ENCODE measurements at regions not wholly inside any gene's neighbourhood (a gene's known extent, or its start where the extent isn't known, plus 50 kb on each side); places are given as distances from the start of the nearest gene placed in this dataset.

DNA sequence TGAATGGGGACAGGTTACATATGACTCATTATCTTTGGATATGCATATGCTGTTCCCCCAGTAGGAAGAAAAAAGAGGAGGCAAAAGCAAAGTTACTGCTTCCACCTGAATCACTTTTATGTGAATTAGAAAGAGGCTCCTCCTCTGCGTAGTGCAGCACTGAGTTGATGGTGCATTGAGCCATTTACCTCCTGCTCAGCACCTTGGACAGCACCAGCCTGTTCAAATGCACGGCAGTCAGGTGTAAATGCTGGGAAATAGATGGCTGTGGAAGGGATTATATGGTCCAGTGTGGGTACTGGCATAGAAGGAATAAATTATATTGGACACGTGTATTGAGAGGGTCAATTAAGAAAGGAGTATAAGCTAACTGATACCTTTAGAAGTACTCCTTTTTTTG is 541.9 kb upstream of the SEL1L start:
- H3K4me1 ChIP-seq (ENCODE audit: insufficient read depth, low read length): no peaks in the 10 kb centered on the region
- H4K20me1 ChIP-seq (ENCODE audit: insufficient read depth, low read length): no peaks in the 10 kb centered on the region
- TF ChIP-seq, protein P1, sequence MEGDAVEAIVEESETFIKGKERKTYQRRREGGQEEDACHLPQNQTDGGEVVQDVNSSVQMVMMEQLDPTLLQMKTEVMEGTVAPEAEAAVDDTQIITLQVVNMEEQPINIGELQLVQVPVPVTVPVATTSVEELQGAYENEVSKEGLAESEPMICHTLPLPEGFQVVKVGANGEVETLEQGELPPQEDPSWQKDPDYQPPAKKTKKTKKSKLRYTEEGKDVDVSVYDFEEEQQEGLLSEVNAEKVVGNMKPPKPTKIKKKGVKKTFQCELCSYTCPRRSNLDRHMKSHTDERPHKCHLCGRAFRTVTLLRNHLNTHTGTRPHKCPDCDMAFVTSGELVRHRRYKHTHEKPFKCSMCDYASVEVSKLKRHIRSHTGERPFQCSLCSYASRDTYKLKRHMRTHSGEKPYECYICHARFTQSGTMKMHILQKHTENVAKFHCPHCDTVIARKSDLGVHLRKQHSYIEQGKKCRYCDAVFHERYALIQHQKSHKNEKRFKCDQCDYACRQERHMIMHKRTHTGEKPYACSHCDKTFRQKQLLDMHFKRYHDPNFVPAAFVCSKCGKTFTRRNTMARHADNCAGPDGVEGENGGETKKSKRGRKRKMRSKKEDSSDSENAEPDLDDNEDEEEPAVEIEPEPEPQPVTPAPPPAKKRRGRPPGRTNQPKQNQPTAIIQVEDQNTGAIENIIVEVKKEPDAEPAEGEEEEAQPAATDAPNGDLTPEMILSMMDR (IDR thresholded peaks at IDR 0.05; ENCODE audit: borderline replicate concordance, extremely low read depth, low read length, poor library complexity, severe bottlenecking): no peak
- no peak for TF ChIP-seq EZH2 (IDR thresholded peaks at IDR 0.05; ENCODE audit: borderline replicate concordance, low read depth, low read length, severe bottlenecking)
- H3K36me3 ChIP-seq (ENCODE audit: insufficient read depth, low read length): no peaks in the 10 kb centered on the region
- no peaks in the 10 kb centered on the region for H3K27me3 ChIP-seq (ENCODE audit: insufficient read depth, low read length, poor library complexity)
- 0 out of 3 replicates have a peak, but pooled peaks have one; percentile 44 for ATAC-seq (ENCODE audit: insufficient read depth, low read depth)
- no peaks in the 10 kb centered on the region for H3K9me3 ChIP-seq (ENCODE audit: insufficient read depth, low read length, severe bottlenecking)
- no peak overlapping the region for H3K4me3 ChIP-seq (ENCODE audit: low read depth in 1 of 2, low read length in 2 of 2)
- H3K27ac ChIP-seq (ENCODE audit: low read length): no peak overlapping the region
- no peak overlapping the region for H2AFZ ChIP-seq (ENCODE audit: low read depth, low read length)
- no peaks in the 10 kb centered on the region for H3K79me2 ChIP-seq (ENCODE audit: insufficient read depth, low read length)
- no peak overlapping the region for H3K9ac ChIP-seq (ENCODE audit: low read depth, low read length)
- DNase-seq: peak; percentile 55
- H3K4me2 ChIP-seq (ENCODE audit: insufficient read depth, low read length): no peak overlapping the region

DNA sequence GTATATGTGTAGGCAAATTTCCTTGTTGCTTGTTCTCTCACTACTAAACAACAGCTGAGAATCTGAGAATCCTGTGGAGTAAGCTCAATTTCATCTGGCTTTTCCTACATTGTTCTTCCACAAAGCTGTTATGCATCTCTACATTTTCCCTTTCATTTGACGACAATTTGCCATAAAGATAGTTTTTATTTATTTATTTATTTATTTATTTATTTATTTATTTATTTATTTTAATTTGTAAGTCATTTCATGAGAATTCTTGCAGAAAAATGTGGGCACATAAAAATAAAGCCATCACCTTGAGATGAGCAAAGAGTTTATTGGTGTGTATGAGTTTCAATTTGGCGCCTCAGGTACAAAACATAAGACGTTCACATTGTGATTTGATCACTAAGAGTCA is 545.9 kb upstream of the SEL1L start:
- Histone ChIP-seq H3K4me1 (ENCODE audit: insufficient read depth, low read length) (no peaks in the 10 kb centered on the region), H3K36me3 (ENCODE audit: insufficient read depth, low read length) (no peaks in the 10 kb centered on the region), H2AFZ (ENCODE audit: low read depth, low read length) (no peak overlapping the region), H3K79me2 (ENCODE audit: insufficient read depth, low read length) (no peaks in the 10 kb centered on the region), H4K20me1 (ENCODE audit: insufficient read depth, low read length) (no peaks in the 10 kb centered on the region), H3K9me3 (ENCODE audit: insufficient read depth, low read length, severe bottlenecking) (no peaks in the 10 kb centered on the region), H3K4me2 (ENCODE audit: insufficient read depth, low read length) (no peak overlapping the region), H3K9ac (ENCODE audit: low read depth, low read length) (no peak overlapping the region), H3K4me3 (ENCODE audit: low read depth in 1 of 2, low read length in 2 of 2) (no peak overlapping the region), H3K27me3 (ENCODE audit: insufficient read depth, low read length, poor library complexity) (no peaks in the 10 kb centered on the region), H3K27ac (ENCODE audit: low read length) (no peak overlapping the region)
- DNase-seq (no peak), ATAC-seq (ENCODE audit: insufficient read depth, low read depth) (no peak)
- no peak for TF ChIP-seq EZH2 (IDR thresholded peaks at IDR 0.05; ENCODE audit: borderline replicate concordance, low read depth, low read length, severe bottlenecking)
- TF ChIP-seq, protein P1 (IDR thresholded peaks at IDR 0.05; ENCODE audit: borderline replicate concordance, extremely low read depth, low read length, poor library complexity, severe bottlenecking): no peak

DNA sequence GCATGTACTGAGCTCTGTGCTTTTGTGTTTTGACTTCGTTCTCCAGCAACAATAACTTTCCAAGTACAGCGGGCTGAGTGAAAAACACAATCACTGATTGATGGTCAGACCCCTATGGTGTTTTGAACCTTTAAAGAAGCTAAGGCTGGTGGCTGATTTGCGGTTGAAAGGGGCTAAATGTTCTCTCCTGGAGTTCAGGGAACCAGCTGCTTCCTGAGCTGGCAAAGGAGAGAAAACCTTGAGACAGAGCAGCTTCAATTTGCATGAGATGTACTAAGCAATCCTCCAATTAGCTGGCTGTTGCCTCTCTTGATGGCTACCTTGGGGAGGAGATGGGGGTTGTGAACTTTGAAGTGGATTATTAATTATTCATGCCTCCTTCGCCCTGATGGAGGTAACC is 546.7 kb upstream of the SEL1L start:
- DNase-seq (no peak), ATAC-seq (ENCODE audit: insufficient read depth, low read depth) (no peak)
- Histone ChIP-seq H3K79me2 (ENCODE audit: insufficient read depth, low read length) (no peaks in the 10 kb centered on the region), H3K9ac (ENCODE audit: low read depth, low read length) (no peak overlapping the region), H3K36me3 (ENCODE audit: insufficient read depth, low read length) (no peaks in the 10 kb centered on the region), H3K9me3 (ENCODE audit: insufficient read depth, low read length, severe bottlenecking) (no peaks in the 10 kb centered on the region), H3K4me2 (ENCODE audit: insufficient read depth, low read length) (no peak overlapping the region), H3K4me3 (ENCODE audit: low read depth in 1 of 2, low read length in 2 of 2) (no peak overlapping the region), H3K4me1 (ENCODE audit: insufficient read depth, low read length) (no peaks in the 10 kb centered on the region), H3K27me3 (ENCODE audit: insufficient read depth, low read length, poor library complexity) (no peaks in the 10 kb centered on the region), H3K27ac (ENCODE audit: low read length) (no peak overlapping the region), H4K20me1 (ENCODE audit: insufficient read depth, low read length) (no peaks in the 10 kb centered on the region), H2AFZ (ENCODE audit: low read depth, low read length) (no peak overlapping the region)
- TF ChIP-seq, protein P1 (IDR thresholded peaks at IDR 0.05; ENCODE audit: borderline replicate concordance, extremely low read depth, low read length, poor library complexity, severe bottlenecking): no peak
- TF ChIP-seq EZH2 (IDR thresholded peaks at IDR 0.05; ENCODE audit: borderline replicate concordance, low read depth, low read length, severe bottlenecking): no peak

DNA sequence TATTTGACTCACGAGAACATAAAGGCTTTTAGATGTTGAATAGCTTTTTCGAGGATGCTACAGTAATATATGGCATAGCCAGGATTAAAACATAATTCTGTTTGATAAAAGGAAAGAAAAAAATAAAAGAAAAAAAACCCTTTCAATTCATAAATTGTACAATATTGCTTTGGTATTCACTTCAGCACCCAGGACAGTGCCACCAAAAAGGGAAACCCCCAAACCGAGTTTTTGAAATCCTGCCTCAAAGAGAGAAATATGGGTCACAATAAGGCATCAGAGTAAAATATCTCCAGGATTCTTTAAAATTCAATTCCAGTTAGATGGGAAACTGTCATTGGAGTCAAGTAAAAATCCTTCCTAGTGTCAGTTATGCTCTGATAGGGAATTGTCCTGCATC is 551.2 kb upstream of the SEL1L start:
- TF ChIP-seq EZH2 (IDR thresholded peaks at IDR 0.05; ENCODE audit: borderline replicate concordance, low read depth, low read length, severe bottlenecking): no peak
- TF ChIP-seq, protein P1 (IDR thresholded peaks at IDR 0.05; ENCODE audit: borderline replicate concordance, extremely low read depth, low read length, poor library complexity, severe bottlenecking): no peak
- no peaks in the 10 kb centered on the region for H3K27me3 ChIP-seq (ENCODE audit: insufficient read depth, low read length, poor library complexity)

More for the DNA sequence above, 551.2 kb upstream of the SEL1L start:
- Histone ChIP-seq H3K4me2 (ENCODE audit: insufficient read depth, low read length) (no peak overlapping the region), H4K20me1 (ENCODE audit: insufficient read depth, low read length) (no peaks in the 10 kb centered on the region), H3K4me3 (ENCODE audit: low read depth in 1 of 2, low read length in 2 of 2) (no peak overlapping the region), H3K27ac (ENCODE audit: low read length) (no peak overlapping the region), H2AFZ (ENCODE audit: low read depth, low read length) (no peak overlapping the region), H3K9me3 (ENCODE audit: insufficient read depth, low read length, severe bottlenecking) (no peaks in the 10 kb centered on the region), H3K36me3 (ENCODE audit: insufficient read depth, low read length) (no peaks in the 10 kb centered on the region), H3K79me2 (ENCODE audit: insufficient read depth, low read length) (no peaks in the 10 kb centered on the region), H3K4me1 (ENCODE audit: insufficient read depth, low read length) (no peaks in the 10 kb centered on the region), H3K9ac (ENCODE audit: low read depth, low read length) (no peak overlapping the region)
- ATAC-seq (ENCODE audit: insufficient read depth, low read depth) (no peak), DNase-seq (peak; percentile 4)

All from DND-41 (cell line).